GM21423 (cell line): ENCODE measurements at regions not wholly inside any gene's neighbourhood (a gene's known extent, or its start where the extent isn't known, plus 50 kb on each side); places are given as distances from the start of the nearest gene placed in this dataset.

Experiments used
- ATAC-seq: cut with Tn5 transposase; IDR thresholded peaks from one replicate; pipeline ENCODE4 v1.9.1; 2021; ENCODE audit warnings: mild to moderate bottlenecking, moderate library complexity; ENCODE audit not compliant: unreplicated experiment

- no peak for ATAC-seq
These were observed 266.5 kb downstream of the HRH4 start for GRCh38 chr18:24726727-24727492.

GRCh38 chr18:24727685-24728084 is 267.2 kb downstream of the HRH4 start:
- ATAC-seq = no peak

GRCh38 chr18:24731158-24731557 is 270.7 kb downstream of the HRH4 start:
- no peak for ATAC-seq

GRCh38 chr18:24731981-24732380 is 271.5 kb downstream of the HRH4 start:
- ATAC-seq = no peak

DNA sequence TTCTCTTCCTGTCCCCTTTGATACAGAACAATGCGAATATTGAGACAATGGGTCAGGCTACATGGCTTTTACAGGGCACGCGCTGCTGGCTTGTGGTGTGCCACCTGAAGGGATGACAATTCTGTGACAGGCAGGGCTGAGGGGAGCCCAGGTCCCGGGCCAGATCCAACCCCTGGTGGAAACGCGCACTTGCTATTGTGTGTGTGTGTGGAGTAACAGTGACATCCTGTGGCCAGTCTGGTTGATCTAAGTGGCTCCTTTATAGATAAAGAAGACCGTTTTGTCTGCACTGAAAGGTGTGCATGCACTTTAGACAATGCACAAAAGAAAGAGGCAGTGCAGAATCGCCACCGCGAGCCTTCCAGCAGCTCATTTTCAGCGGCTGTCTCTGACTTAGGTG is 273.6 kb downstream of the HRH4 start:
- ATAC-seq = no peak

- ATAC-seq = no peak
These were observed 275.3 kb downstream of the HRH4 start for GRCh38 chr18:24735624-24736231.

DNA sequence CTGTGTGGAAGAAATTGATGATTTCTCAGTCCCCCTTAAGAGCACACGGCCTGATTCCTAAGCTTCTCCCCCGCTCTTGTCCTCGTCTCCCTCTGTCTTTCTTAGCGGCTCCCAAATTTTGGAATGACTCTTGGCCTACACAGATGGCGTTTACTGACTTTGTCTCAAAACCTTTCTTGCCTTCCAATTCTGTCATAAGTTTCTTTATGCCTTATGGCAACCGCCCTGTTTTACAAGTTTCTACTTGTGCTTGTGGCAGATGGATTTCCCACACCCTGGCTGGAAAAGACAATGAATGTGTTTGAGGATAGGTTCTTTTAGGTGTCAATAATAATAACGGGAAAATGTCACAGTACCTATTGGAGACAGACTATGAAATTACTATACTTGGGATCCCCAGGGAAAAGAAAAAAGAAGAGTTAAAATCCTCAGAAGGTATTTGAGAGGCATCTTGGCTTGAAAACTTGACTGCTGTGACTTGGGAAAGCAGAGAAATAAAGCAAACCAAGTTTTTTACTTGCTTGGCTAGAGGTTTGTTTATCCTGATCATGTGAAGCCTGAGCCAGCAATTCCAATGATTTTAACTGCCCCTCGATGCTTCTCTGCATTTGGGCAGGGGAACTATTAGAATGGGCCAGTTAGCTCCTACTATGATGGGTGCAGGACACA is 276.4 kb downstream of the HRH4 start:
- no peak for ATAC-seq

GRCh38 chr18:24740829-24741228 is 280.4 kb downstream of the HRH4 start:
- no peak for ATAC-seq

- no peak for ATAC-seq
These were observed 280.9 kb downstream of the HRH4 start for GRCh38 chr18:24741321-24741720.

DNA sequence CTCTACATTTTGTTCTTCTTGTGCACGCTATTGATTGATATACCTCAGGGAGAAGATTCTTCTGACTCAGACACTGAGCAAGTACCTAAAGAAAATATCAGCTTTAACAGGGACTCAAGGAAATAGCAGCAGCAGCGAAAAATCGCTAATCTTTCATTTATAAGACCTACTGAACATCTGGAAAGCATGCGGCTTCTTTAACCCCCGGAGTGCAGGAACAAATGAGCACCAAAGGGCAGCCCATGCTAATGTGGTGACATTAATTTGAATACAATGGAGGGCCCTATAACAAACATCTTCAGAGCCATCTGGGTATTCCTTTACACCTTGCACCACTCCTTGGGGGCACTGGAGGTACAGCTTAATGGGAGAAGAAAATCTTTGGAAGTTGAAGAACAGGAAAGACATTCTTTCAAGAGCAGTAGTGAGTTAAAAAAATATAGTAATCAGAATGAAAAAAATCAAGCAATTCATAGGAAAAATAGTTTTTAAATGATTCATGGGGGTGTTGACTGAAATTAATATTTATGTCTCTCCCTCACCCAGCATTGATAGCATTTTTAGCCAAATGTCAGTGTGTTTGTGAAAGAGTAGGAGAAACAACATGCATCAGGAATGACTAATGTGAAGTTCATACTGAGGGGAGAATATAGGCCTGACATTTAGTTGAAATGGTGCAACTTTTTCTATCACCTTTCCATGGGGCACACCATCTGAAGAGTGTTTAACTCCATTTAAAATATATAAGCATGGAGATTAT is 281.7 kb downstream of the HRH4 start:
- ATAC-seq = no peak

DNA sequence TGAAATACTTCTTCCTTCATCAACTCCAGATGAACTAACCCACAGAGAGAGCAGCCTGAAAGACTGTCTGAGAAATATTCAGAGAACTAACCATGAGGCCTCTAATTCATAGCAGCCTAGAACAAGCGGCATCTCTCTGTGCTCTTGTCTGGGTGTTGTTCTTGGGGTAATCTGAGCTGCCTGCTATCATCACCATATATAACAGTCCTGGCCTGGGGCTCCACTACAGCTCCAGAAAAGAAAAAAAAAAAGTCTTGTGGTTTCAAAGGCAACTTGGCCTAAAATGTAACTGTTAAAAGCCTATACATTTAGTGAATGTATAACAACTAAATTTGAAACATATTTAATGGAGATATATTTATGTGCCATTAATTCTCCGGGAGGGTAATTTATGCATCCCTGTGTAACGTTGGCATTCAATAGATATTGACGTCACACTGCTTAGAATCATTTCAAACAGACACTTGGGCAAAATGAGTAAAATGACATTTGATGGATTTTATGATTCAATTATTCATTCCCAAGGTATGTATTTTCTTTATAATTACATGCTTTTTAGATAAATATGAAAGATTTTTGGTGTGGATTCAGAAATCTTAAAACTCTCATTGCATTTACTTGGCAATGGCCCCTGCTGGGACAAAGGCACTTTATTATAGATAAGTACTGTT is 294.3 kb downstream of the HRH4 start:
- no peak for ATAC-seq

DNA sequence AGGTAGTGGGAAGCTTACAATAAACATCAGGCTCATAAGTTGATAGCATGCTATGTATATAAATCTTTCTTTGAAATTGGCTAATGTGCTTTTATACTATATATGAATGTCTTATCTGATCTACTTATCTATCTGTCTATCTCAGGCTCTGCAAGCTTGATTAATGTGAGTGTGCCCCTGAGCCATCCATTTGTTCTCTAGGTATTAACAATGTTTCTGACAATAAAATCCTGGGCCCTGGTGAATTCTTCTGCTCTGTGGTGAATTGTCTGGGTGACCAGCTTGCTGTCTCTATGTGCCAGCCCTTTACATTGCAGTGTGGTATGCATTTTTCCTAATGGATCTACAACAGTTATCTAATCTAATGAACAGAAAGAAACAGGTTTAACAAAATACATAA is 295.9 kb downstream of the HRH4 start:
- no peak for ATAC-seq

DNA sequence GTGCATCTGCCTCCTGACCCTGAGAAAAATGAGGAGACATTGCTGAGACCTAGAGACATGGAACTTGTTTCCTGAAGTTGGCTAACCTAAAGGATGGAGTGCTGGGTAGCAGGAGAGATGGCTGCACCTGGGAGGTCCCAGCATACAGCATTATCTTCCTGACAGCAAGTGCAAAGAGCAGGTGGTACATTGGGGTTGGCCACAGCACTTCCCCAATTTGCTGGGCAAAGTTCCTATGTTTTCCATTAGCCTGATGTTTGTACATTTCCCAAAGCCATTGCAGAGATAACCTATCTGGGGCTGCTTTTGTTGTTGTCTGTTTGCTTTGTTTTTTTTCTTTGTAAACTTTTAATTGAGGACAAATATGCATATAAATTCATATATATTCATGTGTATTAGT is 296.7 kb downstream of the HRH4 start:
- no peak for ATAC-seq

DNA sequence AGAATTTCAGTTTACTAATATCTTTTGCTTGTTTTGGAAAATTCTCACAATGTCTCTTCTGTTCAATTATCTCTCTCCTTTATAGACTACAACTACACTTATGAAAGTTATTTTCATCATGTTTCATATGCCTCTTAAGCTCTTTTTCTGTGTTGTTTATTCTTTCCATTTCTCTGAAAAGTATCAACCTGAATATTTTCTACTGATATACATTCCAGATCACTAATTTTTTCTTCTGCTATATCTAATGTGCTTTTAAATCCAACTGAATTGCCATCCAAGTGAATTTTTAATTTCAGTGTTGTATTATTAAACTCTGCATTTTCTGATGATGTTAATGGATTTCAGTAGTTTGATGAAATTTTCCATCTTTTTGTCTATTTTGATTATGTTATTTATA is 301.3 kb downstream of the HRH4 start:
- no peak for ATAC-seq

DNA sequence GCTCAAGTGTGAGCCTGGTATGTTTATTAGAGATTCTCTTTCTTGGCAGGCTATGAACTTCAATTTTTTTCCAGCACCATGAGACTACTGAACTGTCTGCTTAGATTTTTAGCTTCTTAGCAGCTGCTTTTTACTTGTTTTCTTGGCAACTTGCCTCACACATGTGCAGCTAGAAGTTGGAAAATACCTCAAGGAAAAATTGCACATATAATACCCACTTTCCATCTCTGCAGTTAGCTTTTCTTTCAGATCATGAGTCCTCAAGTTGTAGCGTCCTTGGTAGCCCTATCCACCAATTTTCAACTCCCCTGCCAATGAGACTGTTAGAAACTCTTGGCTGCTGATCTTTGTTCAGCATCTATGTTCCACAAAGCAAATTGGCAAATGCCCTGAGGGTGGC is 302.1 kb downstream of the HRH4 start:
- no peak for ATAC-seq

- ATAC-seq = no peak
These were observed 303.5 kb downstream of the HRH4 start for GRCh38 chr18:24763765-24764513.

GRCh38 chr18:24764766-24765165 is 304.3 kb downstream of the HRH4 start:
- ATAC-seq = no peak

DNA sequence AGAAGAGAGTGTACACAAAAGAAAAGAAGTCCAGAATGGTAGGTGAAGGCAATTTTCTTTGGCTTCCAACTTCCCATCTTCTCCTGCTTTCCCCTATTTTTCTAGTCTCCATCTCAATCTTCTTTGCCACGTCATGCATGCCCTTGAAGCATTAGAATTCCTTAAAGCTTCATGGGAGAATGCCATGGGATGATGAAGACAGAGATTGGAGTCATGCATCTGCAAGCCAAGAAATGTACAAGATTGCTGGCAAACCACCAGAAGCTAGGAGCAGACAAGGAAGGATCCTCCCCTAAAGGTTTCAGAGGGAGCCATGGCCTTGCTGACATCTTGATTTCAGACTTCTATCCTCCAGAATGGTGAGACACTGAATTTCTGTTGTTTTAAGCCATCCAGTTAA is 305.9 kb downstream of the HRH4 start:
- no peak for ATAC-seq

GRCh38 chr18:24770311-24771024 is 310.0 kb downstream of the HRH4 start:
- no peak for ATAC-seq

DNA sequence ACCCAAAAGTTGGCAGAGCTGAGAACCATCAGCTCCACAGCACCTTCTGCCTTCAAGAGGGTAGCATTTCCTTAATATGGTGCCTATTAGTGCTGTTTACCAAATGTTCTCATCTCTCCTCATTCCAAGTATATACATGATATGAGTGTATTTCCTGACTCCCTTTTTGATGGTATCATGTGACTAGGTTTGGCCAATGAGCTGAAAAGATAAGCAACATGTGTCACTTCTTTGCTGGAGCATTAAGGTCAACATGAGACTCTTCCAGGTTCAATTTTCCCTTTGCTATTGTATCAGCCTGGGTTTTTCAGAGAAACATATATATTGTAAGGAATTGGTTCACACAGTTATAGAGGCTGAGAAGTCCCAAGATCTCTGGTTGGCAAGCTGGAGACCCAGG is 310.9 kb downstream of the HRH4 start:
- ATAC-seq = no peak
